Neutrophil (primary cell): ENCODE measurements at regions not wholly inside any gene's neighbourhood (a gene's known extent, or its start where the extent isn't known, plus 50 kb on each side); places are given as distances from the start of the nearest gene placed in this dataset.

Experiments used
- H3K27ac ChIP-seq: fragments of 200-600 bp; sonication (generic); 2 replicates; pipeline ENCODE4 v1.5.1; 2016; ENCODE audit warnings: mild to moderate bottlenecking, moderate library complexity
- H3K27me3 ChIP-seq: fragments of 200-600 bp; sonication (generic); 2 replicates; pipeline ENCODE4 v1.6.0; 2016; ENCODE audit warnings: mild to moderate bottlenecking
- H3K36me3 ChIP-seq: fragments of 200-600 bp; sonication (generic); 2 replicates; pipeline ENCODE4 v1.5.1; 2017
- H3K4me1 ChIP-seq, 2 experiments: fragments of 200-600 bp in 1 of 2; sonication (generic) in 1 of 2; 1 replicate in 1 of 2; 2 replicates in 1 of 2; pipeline versions ENCODE4 v1.5.1 to v1.6.1; 2013 to 2016; ENCODE audit warnings: low read depth in 1 of 2, low read length in 1 of 2, mild to moderate bottlenecking in 1 of 2, moderate library complexity in 1 of 2; ENCODE audit not compliant: control insufficient read depth in 1 of 2, insufficient read depth in 1 of 2
- H3K4me3 ChIP-seq, 2 experiments: fragments of 200-600 bp in 1 of 2; sonication (generic) in 1 of 2; 1 replicate in 1 of 2; 2 replicates in 1 of 2; pipeline ENCODE4 v1.5.1; 2013 to 2016; ENCODE audit warnings: low read depth in 1 of 2, low read length in 1 of 2, mild to moderate bottlenecking in 1 of 2, moderate library complexity in 1 of 2
- H3K9me3 ChIP-seq: fragments of 200-600 bp; sonication (generic); 2 replicates; pipeline ENCODE4 v1.5.1; 2016
- TF ChIP-seq, protein P1 (sequence below): fragments of 200-600 bp; sonication (generic); IDR thresholded peaks from 2 replicates; pipeline ENCODE4 v1.5.1; 2016; ENCODE audit warnings: antibody characterized with exemption

DNA sequence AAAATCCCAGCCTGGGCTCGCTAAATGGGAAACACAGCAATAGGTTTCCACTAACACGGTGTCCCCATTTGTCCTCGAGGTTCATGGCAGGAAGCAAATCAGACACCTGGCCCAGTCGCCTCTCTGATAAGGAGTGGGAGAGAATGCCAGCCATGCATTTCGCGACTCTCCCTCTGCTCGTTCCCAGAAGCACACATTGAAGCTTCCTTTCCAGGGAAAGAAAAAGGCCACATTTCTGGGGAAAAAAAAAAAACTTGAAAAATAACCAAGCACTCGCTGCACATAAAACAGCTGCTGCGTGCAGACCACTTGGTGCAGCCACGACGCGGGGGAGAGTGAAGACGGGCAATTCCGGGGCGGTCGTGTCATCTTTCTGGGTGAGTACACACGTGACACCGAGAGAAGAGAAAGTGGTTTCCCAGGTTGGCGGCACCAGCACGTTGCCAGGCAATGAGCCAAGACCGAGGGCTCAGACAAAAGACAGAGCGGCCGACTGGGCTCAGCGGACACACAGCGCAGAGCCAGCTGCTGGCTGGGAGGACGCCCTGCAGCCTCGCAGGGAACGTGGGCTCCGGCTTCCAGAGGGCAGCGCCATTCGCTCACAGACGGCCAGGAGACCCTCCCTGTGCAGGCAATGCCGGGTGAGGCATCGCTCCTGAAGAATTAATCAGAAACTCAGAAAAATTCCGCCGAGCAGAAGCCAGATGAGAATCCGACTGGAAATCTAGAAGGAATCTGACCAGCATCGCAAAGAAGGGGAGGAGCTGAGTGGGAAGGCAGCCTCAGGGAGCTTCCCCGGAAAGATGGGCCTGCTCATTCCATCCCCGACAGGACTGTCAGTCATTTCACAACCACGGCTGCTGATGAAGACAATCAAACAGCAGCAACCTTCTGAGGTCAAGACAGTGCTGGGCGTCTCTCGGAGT, 83.2 kb upstream of the IRS2 start:
- Histone ChIP-seq H3K9me3 (no peaks in the 10 kb centered on the region), H3K4me3 (no peak overlapping the region), H3K4me1 (no peaks in the 10 kb centered on the region), H3K27me3 (peaks cover 73% of the 10 kb centered on the region), H3K27ac (no peak overlapping the region), H3K36me3 (no peaks in the 10 kb centered on the region)
- TF ChIP-seq, protein P1, sequence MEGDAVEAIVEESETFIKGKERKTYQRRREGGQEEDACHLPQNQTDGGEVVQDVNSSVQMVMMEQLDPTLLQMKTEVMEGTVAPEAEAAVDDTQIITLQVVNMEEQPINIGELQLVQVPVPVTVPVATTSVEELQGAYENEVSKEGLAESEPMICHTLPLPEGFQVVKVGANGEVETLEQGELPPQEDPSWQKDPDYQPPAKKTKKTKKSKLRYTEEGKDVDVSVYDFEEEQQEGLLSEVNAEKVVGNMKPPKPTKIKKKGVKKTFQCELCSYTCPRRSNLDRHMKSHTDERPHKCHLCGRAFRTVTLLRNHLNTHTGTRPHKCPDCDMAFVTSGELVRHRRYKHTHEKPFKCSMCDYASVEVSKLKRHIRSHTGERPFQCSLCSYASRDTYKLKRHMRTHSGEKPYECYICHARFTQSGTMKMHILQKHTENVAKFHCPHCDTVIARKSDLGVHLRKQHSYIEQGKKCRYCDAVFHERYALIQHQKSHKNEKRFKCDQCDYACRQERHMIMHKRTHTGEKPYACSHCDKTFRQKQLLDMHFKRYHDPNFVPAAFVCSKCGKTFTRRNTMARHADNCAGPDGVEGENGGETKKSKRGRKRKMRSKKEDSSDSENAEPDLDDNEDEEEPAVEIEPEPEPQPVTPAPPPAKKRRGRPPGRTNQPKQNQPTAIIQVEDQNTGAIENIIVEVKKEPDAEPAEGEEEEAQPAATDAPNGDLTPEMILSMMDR: no peak

DNA sequence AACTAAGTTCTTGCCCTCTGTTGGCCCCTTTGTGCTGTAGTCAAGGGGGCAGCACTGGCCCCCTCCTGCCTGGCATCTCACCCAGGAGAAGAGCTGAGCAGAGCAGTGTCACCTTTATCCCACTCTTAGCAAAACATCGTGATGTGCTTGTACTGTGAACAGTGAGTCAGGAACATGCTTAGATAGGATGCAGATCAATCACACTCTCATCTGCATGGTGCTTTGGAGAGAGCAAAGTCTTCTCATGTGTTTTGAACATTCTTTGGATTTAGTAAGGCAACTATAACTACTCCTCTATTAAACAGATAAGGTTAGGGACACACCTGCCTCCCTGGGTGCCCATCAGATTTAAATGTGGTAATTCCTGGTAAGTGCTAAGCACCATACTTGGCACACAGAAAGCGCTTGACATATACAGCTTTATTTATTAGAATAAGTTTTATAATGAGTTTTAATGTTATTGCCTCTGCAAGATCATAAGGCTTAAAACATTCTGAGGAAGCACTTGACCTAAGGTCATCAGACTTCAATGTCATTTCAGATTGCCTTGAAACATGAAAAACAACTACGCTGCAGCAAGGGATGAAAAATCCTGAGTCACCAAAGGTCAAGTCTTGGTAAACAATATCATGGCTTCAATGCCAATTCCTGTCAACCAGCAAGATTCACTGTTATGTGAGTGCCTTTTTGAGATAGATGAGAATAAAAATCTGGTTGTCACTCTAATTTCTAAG, 82.4 kb upstream of the IRS2 start:
- TF ChIP-seq, protein P1: no peak
- Histone ChIP-seq H3K27ac (no peak overlapping the region), H3K27me3 (peaks cover 79% of the 10 kb centered on the region), H3K36me3 (no peaks in the 10 kb centered on the region), H3K4me1 (no peaks in the 10 kb centered on the region), H3K4me3 (no peak overlapping the region), H3K9me3 (no peaks in the 10 kb centered on the region)

DNA sequence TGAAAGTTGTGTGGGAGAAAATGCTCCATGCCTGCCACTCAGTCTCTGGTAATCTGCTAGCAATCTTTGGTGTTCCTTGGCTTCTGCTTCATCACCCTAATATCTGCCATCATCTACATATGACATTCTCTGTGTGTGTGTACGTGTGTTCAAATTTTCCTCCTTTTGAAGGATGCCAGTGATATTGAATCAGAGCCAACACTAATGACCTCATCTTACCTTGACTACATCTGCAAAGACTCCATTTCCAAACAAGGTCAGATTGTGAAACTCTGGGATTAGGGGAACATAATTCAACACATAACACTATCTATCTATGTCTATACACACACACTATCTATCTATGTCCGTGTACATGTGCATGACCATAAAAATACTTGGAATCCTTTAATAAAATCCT, 81.4 kb upstream of the IRS2 start:
- no peak overlapping the region for H3K4me3 ChIP-seq
- no peaks in the 10 kb centered on the region for H3K4me1 ChIP-seq
- H3K9me3 ChIP-seq: no peaks in the 10 kb centered on the region
- TF ChIP-seq, protein P1: no peak
- H3K36me3 ChIP-seq: no peaks in the 10 kb centered on the region
- peaks cover 89% of the 10 kb centered on the region for H3K27me3 ChIP-seq
- no peak overlapping the region for H3K27ac ChIP-seq

DNA sequence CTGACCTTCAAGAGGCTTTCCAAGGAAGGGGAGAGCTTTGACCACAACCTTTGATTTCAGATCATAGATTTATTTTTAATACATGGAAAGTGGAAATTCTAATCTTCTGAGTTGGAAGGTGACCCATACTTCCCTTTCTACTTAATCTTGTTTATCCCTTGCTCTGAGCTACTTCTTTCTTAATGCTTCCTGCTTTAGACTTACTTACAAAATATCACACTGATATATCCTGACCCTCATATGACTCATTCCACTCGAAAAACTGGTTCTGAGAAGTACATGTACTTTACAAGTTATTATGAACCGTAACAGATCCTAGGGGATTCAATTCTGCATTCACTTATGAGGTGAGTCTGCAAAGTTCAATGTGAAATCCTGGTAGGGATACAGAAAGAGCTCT, 76.2 kb upstream of the IRS2 start:
- no peak overlapping the region for H3K27ac ChIP-seq
- no peaks in the 10 kb centered on the region for H3K36me3 ChIP-seq
- H3K4me1 ChIP-seq: no peaks in the 10 kb centered on the region
- no peaks in the 10 kb centered on the region for H3K9me3 ChIP-seq
- peaks cover 90% of the 10 kb centered on the region for H3K27me3 ChIP-seq
- no peak overlapping the region for H3K4me3 ChIP-seq
- TF ChIP-seq, protein P1: no peak

DNA sequence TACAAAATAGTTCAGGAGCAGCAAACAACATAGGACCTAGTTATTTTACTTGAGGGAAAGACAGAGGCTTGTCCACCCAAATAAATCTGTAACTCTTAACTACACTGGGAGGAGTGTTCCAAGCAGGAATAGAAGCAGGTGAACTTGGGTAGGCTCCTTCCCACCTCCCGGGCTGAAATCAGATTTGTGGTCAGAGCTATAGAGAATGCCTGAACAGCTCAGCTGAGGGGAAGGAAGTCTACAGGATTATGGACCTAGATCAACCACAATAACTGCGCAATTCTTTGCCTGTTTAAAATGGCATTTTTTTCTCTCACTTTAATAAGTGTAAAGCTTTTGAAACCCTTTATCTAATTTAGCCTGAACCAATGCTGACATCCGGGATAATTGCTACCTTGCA, 73.5 kb upstream of the IRS2 start:
- no peaks in the 10 kb centered on the region for H3K4me1 ChIP-seq
- H3K27me3 ChIP-seq: peaks cover 92% of the 10 kb centered on the region
- TF ChIP-seq, protein P1: no peak
- H3K36me3 ChIP-seq: no peaks in the 10 kb centered on the region
- H3K9me3 ChIP-seq: no peaks in the 10 kb centered on the region
- H3K27ac ChIP-seq: no peak overlapping the region
- no peak overlapping the region for H3K4me3 ChIP-seq
